Neural cell (in vitro differentiated cells): ENCODE measurements at regions not wholly inside any gene's neighbourhood (a gene's known extent, or its start where the extent isn't known, plus 50 kb on each side); places are given as distances from the start of the nearest gene placed in this dataset.

Source experiments
- H2AFZ ChIP-seq: fragments of 200-600, 300-800 bp; sonication (generic), shearing (Covaris generic); 2 replicates; pipeline ENCODE4 v1.6.0; 2014; ENCODE audit warnings: low read depth, mild to moderate bottlenecking, antibody characterized with exemption, low read length, moderate library complexity
- H3F3A ChIP-seq: fragments of 200-600 bp; shearing (Covaris generic); 2 replicates; pipeline ENCODE4 v1.6.1; 2016; ENCODE audit warnings: mild to moderate bottlenecking, moderate library complexity, mixed read lengths, antibody characterized with exemption, low read length; ENCODE audit not compliant: insufficient read depth, poor library complexity, severe bottlenecking
- H3K27ac ChIP-seq: fragments of 200-600, 300-800 bp; sonication (generic), shearing (Covaris generic); 2 replicates; pipeline ENCODE4 v1.5.1; 2014; ENCODE audit warnings: mild to moderate bottlenecking, low read length, moderate library complexity
- H3K27me3 ChIP-seq: fragments of 300-800, 200-600 bp; sonication (generic), shearing (Covaris generic); 2 replicates; pipeline ENCODE4 v1.6.0; 2014; ENCODE audit warnings: mild to moderate bottlenecking, low read depth, low read length, moderate library complexity; ENCODE audit not compliant: insufficient read depth
- H3K36me3 ChIP-seq: fragments of 300-800, 200-600 bp; sonication (generic), shearing (Covaris generic); 2 replicates; pipeline ENCODE4 v1.5.1; 2014; ENCODE audit warnings: mild to moderate bottlenecking, antibody characterized with exemption, low read length, moderate library complexity; ENCODE audit not compliant: insufficient read depth
- H3K4me2 ChIP-seq: fragments of 300-800, 200-600 bp; sonication (generic), shearing (Covaris generic); 2 replicates; pipeline ENCODE4 v1.6.0; 2014; ENCODE audit warnings: mild to moderate bottlenecking, low read length
- H3K4me3 ChIP-seq: fragments of 300-800, 200-600 bp; sonication (generic), shearing (Covaris generic); 2 replicates; pipeline ENCODE4 v1.5.1; 2014; ENCODE audit warnings: mild to moderate bottlenecking, low read length, moderate library complexity
- H3K79me2 ChIP-seq: fragments of 200-600 bp; shearing (Covaris generic); replicated peaks from 2 replicates; pipeline ENCODE4 v1.6.0; 2014; ENCODE audit warnings: mild to moderate bottlenecking, low read length, moderate library complexity; ENCODE audit not compliant: insufficient read depth
- H3K9ac ChIP-seq: fragments of 300-800, 200-600 bp; sonication (generic), shearing (Covaris generic); 2 replicates; pipeline ENCODE4 v1.6.1; 2016; ENCODE audit warnings: mild to moderate bottlenecking, low read length, mixed read lengths
- H3K9me2 ChIP-seq: fragments of 200-600 bp; shearing (Covaris generic); 2 replicates; pipeline ENCODE4 v1.6.1; 2016; ENCODE audit warnings: mild to moderate bottlenecking, low read length, mixed read lengths; ENCODE audit not compliant: insufficient read depth
- H3K9me3 ChIP-seq: fragments of 200-600, 300-800 bp; sonication (generic), shearing (Covaris generic); 2 replicates; pipeline ENCODE4 v1.6.1; 2016; ENCODE audit warnings: mild to moderate bottlenecking, mixed run types, low read length, moderate library complexity, mixed read lengths
- H4K20me1 ChIP-seq: fragments of 200-600 bp; shearing (Covaris generic); 2 replicates; pipeline ENCODE4 v1.6.1; 2016; ENCODE audit warnings: mild to moderate bottlenecking, mixed run types; ENCODE audit not compliant: insufficient read depth
- EP300 ChIP-seq: fragments of 450-650 bp; conservative IDR thresholded peaks from 2 replicates; pipeline ENCODE4 v1.6.1; 2014; ENCODE audit warnings: antibody characterized with exemption, mild to moderate bottlenecking, moderate library complexity; ENCODE audit not compliant: poor library complexity, severe bottlenecking
- EZH2 ChIP-seq: fragments of 200-600, 300-800 bp; shearing (Covaris generic), sonication (generic); IDR thresholded peaks from 2 replicates; pipeline ENCODE4 v1.6.1; 2014; ENCODE audit warnings: antibody characterized with exemption, low read length, borderline replicate concordance, mild to moderate bottlenecking; ENCODE audit not compliant: insufficient read depth, poor library complexity, severe bottlenecking
- MXI1 ChIP-seq: fragments of 450-650 bp; conservative IDR thresholded peaks from 2 replicates; pipeline ENCODE4 v1.6.1; 2014; ENCODE audit warnings: antibody characterized with exemption, mild to moderate bottlenecking; ENCODE audit not compliant: poor library complexity, severe bottlenecking
- POLR2AphosphoS5 ChIP-seq: IDR thresholded peaks from 2 replicates; pipeline ENCODE4 v1.6.1; 2012
- RAD21 ChIP-seq: fragments of 450-650 bp; conservative IDR thresholded peaks from 2 replicates; pipeline ENCODE4 v1.6.1; 2014; ENCODE audit warnings: antibody characterized with exemption, mild to moderate bottlenecking, moderate library complexity
- REST ChIP-seq: IDR thresholded peaks from 2 replicates; pipeline ENCODE4 v1.6.1; 2012; ENCODE audit warnings: borderline replicate concordance
- TAF1 ChIP-seq: IDR thresholded peaks from 2 replicates; pipeline ENCODE4 v1.6.1; 2012; ENCODE audit warnings: low read depth
- TF ChIP-seq, protein P1 (sequence below): fragments of 450-650 bp; IDR thresholded peaks from 2 replicates; pipeline ENCODE4 v1.5.1; 2014; ENCODE audit warnings: antibody characterized with exemption, mild to moderate bottlenecking, moderate library complexity; ENCODE audit not compliant: poor library complexity, severe bottlenecking

GRCh38 chr11:112363527-112363926 is 102.9 kb upstream of the PLET1 start:
- H3F3A ChIP-seq = no peaks in the 10 kb centered on the region
- H2AFZ ChIP-seq = no peak overlapping the region
- no peak overlapping the region for H3K9ac ChIP-seq
- H3K27ac ChIP-seq = no peak overlapping the region
- no peaks in the 10 kb centered on the region for H4K20me1 ChIP-seq
- no peak overlapping the region for H3K4me2 ChIP-seq
- no peaks in the 10 kb centered on the region for H3K27me3 ChIP-seq
- H3K9me3 ChIP-seq = no peaks in the 10 kb centered on the region
- no peaks in the 10 kb centered on the region for H3K9me2 ChIP-seq
- H3K4me3 ChIP-seq = no peak overlapping the region
- no peak for TF ChIP-seq RAD21
- no peak for TF ChIP-seq EZH2
- TF ChIP-seq EP300 = no peak
- no peak for TF ChIP-seq REST
- TF ChIP-seq, protein P1, sequence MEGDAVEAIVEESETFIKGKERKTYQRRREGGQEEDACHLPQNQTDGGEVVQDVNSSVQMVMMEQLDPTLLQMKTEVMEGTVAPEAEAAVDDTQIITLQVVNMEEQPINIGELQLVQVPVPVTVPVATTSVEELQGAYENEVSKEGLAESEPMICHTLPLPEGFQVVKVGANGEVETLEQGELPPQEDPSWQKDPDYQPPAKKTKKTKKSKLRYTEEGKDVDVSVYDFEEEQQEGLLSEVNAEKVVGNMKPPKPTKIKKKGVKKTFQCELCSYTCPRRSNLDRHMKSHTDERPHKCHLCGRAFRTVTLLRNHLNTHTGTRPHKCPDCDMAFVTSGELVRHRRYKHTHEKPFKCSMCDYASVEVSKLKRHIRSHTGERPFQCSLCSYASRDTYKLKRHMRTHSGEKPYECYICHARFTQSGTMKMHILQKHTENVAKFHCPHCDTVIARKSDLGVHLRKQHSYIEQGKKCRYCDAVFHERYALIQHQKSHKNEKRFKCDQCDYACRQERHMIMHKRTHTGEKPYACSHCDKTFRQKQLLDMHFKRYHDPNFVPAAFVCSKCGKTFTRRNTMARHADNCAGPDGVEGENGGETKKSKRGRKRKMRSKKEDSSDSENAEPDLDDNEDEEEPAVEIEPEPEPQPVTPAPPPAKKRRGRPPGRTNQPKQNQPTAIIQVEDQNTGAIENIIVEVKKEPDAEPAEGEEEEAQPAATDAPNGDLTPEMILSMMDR = no peak
- TF ChIP-seq TAF1 = no peak
- no peak for TF ChIP-seq POLR2AphosphoS5
- no peak for TF ChIP-seq MXI1
- H3K79me2 ChIP-seq = no peaks in the 10 kb centered on the region
- H3K36me3 ChIP-seq = no peaks in the 10 kb centered on the region

- no peak overlapping the region for H3K9ac ChIP-seq
- H3K9me3 ChIP-seq = no peaks in the 10 kb centered on the region
- no peaks in the 10 kb centered on the region for H3K9me2 ChIP-seq
- no peak overlapping the region for H2AFZ ChIP-seq
- H3K27ac ChIP-seq = no peak overlapping the region
- no peaks in the 10 kb centered on the region for H4K20me1 ChIP-seq
- H3K27me3 ChIP-seq = no peaks in the 10 kb centered on the region
- no peaks in the 10 kb centered on the region for H3K79me2 ChIP-seq
- H3F3A ChIP-seq = no peaks in the 10 kb centered on the region
- no peak overlapping the region for H3K4me2 ChIP-seq
- TF ChIP-seq TAF1 (no peak), RAD21 (no peak), EZH2 (no peak)
- TF ChIP-seq, protein P1 = no peak
- no peak overlapping the region for H3K4me3 ChIP-seq
- H3K36me3 ChIP-seq = no peaks in the 10 kb centered on the region
Measured at GRCh38 chr11:112364962-112365481, 104.4 kb upstream of the PLET1 start.
